Dendritic cell treated with granulocyte-macrophage colony-stimulating factor and Interleukin-4, amounts not matched to agents 40 ng/mL and 50 ng/mL, for 4 days (primary cell): ENCODE measurements at regions not wholly inside any gene's neighbourhood (a gene's known extent, or its start where the extent isn't known, plus 50 kb on each side); places are given as distances from the start of the nearest gene placed in this dataset.

Source experiments
- H3K27ac Mint-ChIP-seq: one replicate; pipeline ENCODE4 v1.8.0; 2022; ENCODE audit warnings: mild to moderate bottlenecking, mixed read lengths
- H3K27me3 Mint-ChIP-seq: one replicate; pipeline ENCODE4 v1.8.0; 2022; ENCODE audit warnings: mild to moderate bottlenecking, mixed read lengths
- H3K36me3 Mint-ChIP-seq: one replicate; pipeline ENCODE4 v1.8.0; 2022; ENCODE audit warnings: low read depth, mixed read lengths
- H3K4me1 Mint-ChIP-seq: one replicate; pipeline ENCODE4 v1.8.0; 2022; ENCODE audit warnings: low read depth, mixed read lengths
- H3K4me3 Mint-ChIP-seq: one replicate; pipeline ENCODE4 v1.8.0; 2022; ENCODE audit warnings: mild to moderate bottlenecking, moderate library complexity, mixed read lengths
- H3K9me3 Mint-ChIP-seq: one replicate; pipeline ENCODE4 v1.8.0; 2022; ENCODE audit warnings: mixed read lengths
- intact Hi-C: fragments of 100-400 bp; cut with micrococcal nuclease; formaldehyde crosslinking; loops from one replicate; pipeline ENCODE4 v1.15.0; 2022

- H3K9me3 Mint-ChIP-seq, result no peaks in the 10 kb centered on the region
These were observed 344.7 kb upstream of the RGMB start for GRCh38 chr5:98428806-98429205.

DNA sequence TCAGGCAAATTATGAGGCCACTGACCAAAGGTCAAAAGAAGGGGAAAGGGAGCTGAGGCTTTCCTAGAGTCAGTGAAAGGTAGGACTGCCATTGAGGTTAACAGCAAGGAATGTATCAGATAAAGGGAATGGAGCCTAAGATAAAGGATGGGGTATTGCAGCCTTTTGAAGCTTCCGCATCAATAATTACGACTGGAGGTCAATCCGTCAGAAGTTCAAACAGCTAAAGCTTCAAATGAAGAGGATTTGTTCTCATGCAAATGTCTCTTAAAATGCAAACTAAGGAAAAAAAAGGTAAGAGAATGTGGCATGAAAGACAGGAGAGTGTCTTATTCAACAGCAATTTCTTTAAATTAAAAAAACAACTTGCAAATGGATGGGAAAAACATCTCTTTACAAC lies 341.1 kb upstream of the RGMB start:
- intact Hi-C loops, result no loop called here
- H3K27me3 Mint-ChIP-seq, result no peaks in the 10 kb centered on the region
- no peaks in the 10 kb centered on the region for H3K9me3 Mint-ChIP-seq
- no peak overlapping the region for H3K27ac Mint-ChIP-seq
- no peak overlapping the region for H3K4me3 Mint-ChIP-seq
- H3K4me1 Mint-ChIP-seq, result no peaks in the 10 kb centered on the region
- no peaks in the 10 kb centered on the region for H3K36me3 Mint-ChIP-seq

More at GRCh38 chr5:98428806-98429205, 344.7 kb upstream of the RGMB start:
- H3K4me3 Mint-ChIP-seq, result no peak overlapping the region
- no peaks in the 10 kb centered on the region for H3K36me3 Mint-ChIP-seq
- no peaks in the 10 kb centered on the region for H3K4me1 Mint-ChIP-seq
- no peak overlapping the region for H3K27ac Mint-ChIP-seq
- H3K27me3 Mint-ChIP-seq, result no peaks in the 10 kb centered on the region
- intact Hi-C loops, result no loop called here

DNA sequence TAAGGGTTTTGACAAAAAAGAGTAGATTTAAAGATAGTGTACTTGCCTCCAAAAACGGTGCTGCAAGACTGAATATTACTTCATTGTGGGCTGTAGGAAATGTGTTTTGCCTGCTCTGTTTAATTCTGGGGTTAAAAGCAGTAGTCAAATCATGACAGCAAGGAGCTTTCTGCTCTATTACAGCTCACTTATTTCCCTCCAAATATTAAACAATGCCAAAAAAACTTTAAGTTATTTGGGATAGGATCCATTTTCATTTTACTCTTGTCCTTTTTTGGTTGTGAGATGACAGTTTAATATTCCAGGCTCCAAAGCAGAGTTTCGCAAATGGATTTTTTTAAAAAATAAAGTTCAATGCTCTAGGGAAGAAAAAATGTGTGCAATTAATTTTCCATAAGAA lies 340.4 kb upstream of the RGMB start:
- Mint-ChIP-seq H3K27me3 (no peaks in the 10 kb centered on the region), H3K36me3 (no peaks in the 10 kb centered on the region), H3K27ac (no peak overlapping the region), H3K4me3 (no peak overlapping the region), H3K9me3 (no peaks in the 10 kb centered on the region), H3K4me1 (no peaks in the 10 kb centered on the region)
- intact Hi-C loops, result no loop called here

- Mint-ChIP-seq H3K27ac (no peak overlapping the region), H3K36me3 (no peaks in the 10 kb centered on the region), H3K4me1 (no peaks in the 10 kb centered on the region), H3K4me3 (no peak overlapping the region), H3K27me3 (no peaks in the 10 kb centered on the region), H3K9me3 (no peaks in the 10 kb centered on the region)
- intact Hi-C loops, result no loop called here
These were observed 339.8 kb upstream of the RGMB start for GRCh38 chr5:98433673-98434072.

DNA sequence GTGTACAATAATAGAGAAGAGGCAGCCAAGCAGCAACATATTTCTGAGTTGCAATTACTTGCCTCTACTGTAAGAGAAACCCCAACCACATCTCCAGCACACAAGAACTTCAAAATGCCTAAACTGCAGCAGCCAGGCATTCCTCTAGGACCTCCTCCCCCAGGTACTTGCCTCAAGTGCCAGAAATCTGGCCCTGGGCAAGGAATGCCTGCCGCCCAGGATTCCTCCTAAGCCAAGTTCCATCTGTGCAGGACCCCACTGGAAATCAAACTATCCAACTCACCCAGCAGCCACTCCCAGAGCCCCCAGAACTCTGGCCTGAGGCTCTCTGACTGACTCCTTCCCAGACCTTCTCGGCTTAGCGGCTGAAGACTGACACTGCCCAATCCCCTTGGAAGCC lies 336.8 kb upstream of the RGMB start:
- Mint-ChIP-seq H3K9me3 (no peaks in the 10 kb centered on the region), H3K4me3 (no peak overlapping the region), H3K36me3 (no peaks in the 10 kb centered on the region), H3K27ac (no peak overlapping the region), H3K4me1 (no peaks in the 10 kb centered on the region), H3K27me3 (no peaks in the 10 kb centered on the region)
- intact Hi-C loops, result no loop called here

- no peaks in the 10 kb centered on the region for H3K27me3 Mint-ChIP-seq
- no peak overlapping the region for H3K4me3 Mint-ChIP-seq
- H3K36me3 Mint-ChIP-seq, result no peaks in the 10 kb centered on the region
- intact Hi-C loops, result no loop called here
- no peak overlapping the region for H3K27ac Mint-ChIP-seq
- H3K4me1 Mint-ChIP-seq, result no peaks in the 10 kb centered on the region
- peaks cover 22% of the 10 kb centered on the region for H3K9me3 Mint-ChIP-seq
These were observed 331.0 kb upstream of the RGMB start for GRCh38 chr5:98442448-98442847.

- H3K27me3 Mint-ChIP-seq, result no peaks in the 10 kb centered on the region
- intact Hi-C loops, result no loop called here
- no peaks in the 10 kb centered on the region for H3K36me3 Mint-ChIP-seq
- no peaks in the 10 kb centered on the region for H3K4me1 Mint-ChIP-seq
- peaks cover 22% of the 10 kb centered on the region for H3K9me3 Mint-ChIP-seq
- no peak overlapping the region for H3K27ac Mint-ChIP-seq
- no peak overlapping the region for H3K4me3 Mint-ChIP-seq
These were observed 329.6 kb upstream of the RGMB start for GRCh38 chr5:98443881-98444280.

DNA sequence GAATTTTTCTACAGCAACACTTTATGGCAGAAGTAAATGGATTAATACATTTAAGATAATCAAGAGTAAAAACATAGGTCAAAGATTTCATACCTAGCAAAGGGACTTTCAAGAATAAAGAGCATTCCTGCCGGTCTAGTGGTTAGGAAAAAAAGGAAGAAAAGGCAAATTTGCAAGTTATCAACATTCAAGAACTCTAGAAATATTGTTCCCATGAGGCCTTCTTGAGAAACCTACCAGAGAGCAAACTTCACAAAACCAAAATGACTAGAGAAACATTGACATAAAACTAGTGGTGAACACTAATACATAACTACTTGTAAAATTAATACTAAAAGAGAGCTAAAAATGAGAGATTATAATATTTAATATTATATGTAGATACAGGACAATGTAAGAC lies 320.2 kb upstream of the RGMB start:
- H3K27me3 Mint-ChIP-seq, result no peaks in the 10 kb centered on the region
- H3K4me1 Mint-ChIP-seq, result no peaks in the 10 kb centered on the region
- H3K9me3 Mint-ChIP-seq, result no peaks in the 10 kb centered on the region
- no peak overlapping the region for H3K4me3 Mint-ChIP-seq
- H3K36me3 Mint-ChIP-seq, result no peaks in the 10 kb centered on the region
- H3K27ac Mint-ChIP-seq, result no peak overlapping the region
- intact Hi-C loops, result no loop called here

GRCh38 chr5:98454407-98454806 lies 319.1 kb upstream of the RGMB start:
- Mint-ChIP-seq H3K9me3 (no peaks in the 10 kb centered on the region), H3K4me1 (no peaks in the 10 kb centered on the region), H3K27ac (no peak overlapping the region), H3K27me3 (no peaks in the 10 kb centered on the region), H3K4me3 (no peak overlapping the region), H3K36me3 (no peaks in the 10 kb centered on the region)
- intact Hi-C loops, result no loop called here

DNA sequence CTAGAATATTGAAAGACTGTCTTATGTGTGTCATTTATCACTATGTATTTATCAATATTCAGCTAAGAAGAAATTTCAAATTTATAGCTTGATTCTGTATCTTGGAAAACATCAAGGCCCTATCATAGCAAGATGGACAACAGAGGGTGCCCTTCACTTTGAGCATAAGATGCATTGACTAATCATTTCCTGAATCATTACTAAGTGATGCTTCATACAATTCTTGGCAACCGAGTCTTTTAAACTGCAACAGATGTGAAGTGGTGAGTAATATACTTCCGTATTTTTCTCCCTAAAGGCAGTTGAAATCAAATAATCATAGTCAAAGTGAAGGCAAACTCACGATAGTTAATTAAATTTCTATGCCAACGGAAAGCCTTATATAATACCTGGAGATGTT lies 318.6 kb upstream of the RGMB start:
- H3K4me1 Mint-ChIP-seq, result no peaks in the 10 kb centered on the region
- H3K4me3 Mint-ChIP-seq, result no peak overlapping the region
- no peaks in the 10 kb centered on the region for H3K9me3 Mint-ChIP-seq
- H3K36me3 Mint-ChIP-seq, result no peaks in the 10 kb centered on the region
- H3K27me3 Mint-ChIP-seq, result no peaks in the 10 kb centered on the region
- intact Hi-C loops, result no loop called here
- no peak overlapping the region for H3K27ac Mint-ChIP-seq

DNA sequence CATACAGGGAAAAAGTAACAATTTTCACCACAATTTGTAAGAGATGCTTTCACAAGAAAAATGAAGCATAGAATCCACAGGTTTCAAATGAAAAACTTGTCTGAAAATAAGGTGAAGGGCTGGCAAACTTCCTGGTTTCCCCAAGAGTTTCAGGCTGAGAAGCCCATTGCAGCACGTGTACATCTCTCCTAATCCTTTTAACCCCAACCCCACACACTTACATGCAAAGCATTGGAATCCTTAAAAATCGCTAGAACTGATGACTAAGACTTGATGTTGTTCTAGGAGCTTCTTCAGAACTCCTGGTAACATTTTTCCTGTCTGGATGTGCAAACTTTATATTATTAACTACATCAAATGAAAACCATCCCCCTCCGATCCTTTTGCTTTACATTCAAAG lies 317.8 kb upstream of the RGMB start:
- Mint-ChIP-seq H3K27ac (no peak overlapping the region), H3K4me1 (no peaks in the 10 kb centered on the region), H3K36me3 (no peaks in the 10 kb centered on the region), H3K4me3 (no peak overlapping the region), H3K27me3 (no peaks in the 10 kb centered on the region), H3K9me3 (no peaks in the 10 kb centered on the region)
- intact Hi-C loops, result no loop called here

- intact Hi-C loops, result no loop called here
- H3K4me3 Mint-ChIP-seq, result no peak overlapping the region
- H3K36me3 Mint-ChIP-seq, result no peaks in the 10 kb centered on the region
- no peaks in the 10 kb centered on the region for H3K4me1 Mint-ChIP-seq
- peaks cover 9% of the 10 kb centered on the region for H3K9me3 Mint-ChIP-seq
- H3K27me3 Mint-ChIP-seq, result no peaks in the 10 kb centered on the region
- no peak overlapping the region for H3K27ac Mint-ChIP-seq
These were observed 315.5 kb upstream of the RGMB start for GRCh38 chr5:98458004-98458403.

GRCh38 chr5:98458726-98459125 lies 314.7 kb upstream of the RGMB start:
- no peaks in the 10 kb centered on the region for H3K4me1 Mint-ChIP-seq
- intact Hi-C loops, result no loop called here
- H3K27me3 Mint-ChIP-seq, result no peaks in the 10 kb centered on the region
- H3K4me3 Mint-ChIP-seq, result no peak overlapping the region
- no peaks in the 10 kb centered on the region for H3K36me3 Mint-ChIP-seq
- H3K27ac Mint-ChIP-seq, result no peak overlapping the region
- H3K9me3 Mint-ChIP-seq, result peaks cover 14% of the 10 kb centered on the region

- no peak overlapping the region for H3K4me3 Mint-ChIP-seq
- H3K27me3 Mint-ChIP-seq, result no peaks in the 10 kb centered on the region
- intact Hi-C loops, result no loop called here
- peaks cover 29% of the 10 kb centered on the region for H3K9me3 Mint-ChIP-seq
- no peaks in the 10 kb centered on the region for H3K4me1 Mint-ChIP-seq
- no peaks in the 10 kb centered on the region for H3K36me3 Mint-ChIP-seq
- H3K27ac Mint-ChIP-seq, result no peak overlapping the region
These were observed 312.9 kb upstream of the RGMB start for GRCh38 chr5:98460536-98460935.

DNA sequence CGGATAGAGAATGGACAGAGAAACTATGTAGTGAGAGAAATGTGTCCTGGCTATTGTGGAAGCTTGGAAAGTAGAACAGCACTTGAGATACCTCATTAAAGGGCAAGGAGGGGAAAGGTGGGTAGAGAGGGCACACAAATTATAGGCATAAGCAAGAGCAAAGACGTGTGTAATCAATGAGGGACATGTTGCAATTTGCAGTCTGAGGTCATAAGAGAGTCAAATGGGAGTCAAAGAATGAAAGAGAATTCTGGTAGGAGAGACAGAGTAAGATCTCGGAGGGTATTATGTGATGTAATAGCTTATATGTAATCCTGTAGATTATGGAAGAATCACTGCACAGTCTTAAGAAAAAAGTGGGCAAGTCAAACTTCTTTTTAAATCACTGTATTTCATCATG lies 312.0 kb upstream of the RGMB start:
- Mint-ChIP-seq H3K9me3 (peaks cover 29% of the 10 kb centered on the region), H3K4me1 (no peaks in the 10 kb centered on the region), H3K27me3 (no peaks in the 10 kb centered on the region), H3K4me3 (no peak overlapping the region), H3K27ac (no peak overlapping the region), H3K36me3 (no peaks in the 10 kb centered on the region)
- intact Hi-C loops, result no loop called here

DNA sequence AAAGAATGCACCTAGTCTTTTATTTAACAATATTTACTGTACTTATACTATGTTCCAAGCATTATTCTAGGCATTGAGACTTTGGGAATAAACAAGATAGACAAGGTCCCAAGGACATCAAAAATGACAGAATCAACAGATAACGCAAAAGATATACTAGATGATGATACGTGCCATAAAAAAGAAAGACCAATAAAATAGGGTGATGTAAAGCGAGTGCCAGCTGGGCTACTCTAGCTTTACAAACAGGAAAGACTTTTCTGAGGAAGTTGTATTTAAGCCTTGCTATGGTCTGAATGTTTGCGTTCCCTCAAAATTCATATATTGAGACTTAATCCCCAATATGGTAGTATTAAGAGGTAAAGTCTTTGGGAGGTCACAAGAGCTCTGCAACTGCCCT lies 310.2 kb upstream of the RGMB start:
- peaks cover 29% of the 10 kb centered on the region for H3K9me3 Mint-ChIP-seq
- no peaks in the 10 kb centered on the region for H3K36me3 Mint-ChIP-seq
- H3K27me3 Mint-ChIP-seq, result no peaks in the 10 kb centered on the region
- no peak overlapping the region for H3K27ac Mint-ChIP-seq
- H3K4me3 Mint-ChIP-seq, result no peak overlapping the region
- intact Hi-C loops, result no loop called here
- no peaks in the 10 kb centered on the region for H3K4me1 Mint-ChIP-seq
